Lower leg skin (tissue), 3 donors: ENCODE measurements at regions not wholly inside any gene's neighbourhood (a gene's known extent, or its start where the extent isn't known, plus 50 kb on each side); places are given as distances from the start of the nearest gene placed in this dataset.

ENCODE experiments used
- POLR2A ChIP-seq, 2 donors: fragments of 450-650 bp; IDR thresholded peaks; one replicate each; pipeline ENCODE4 v1.6.1; 2016 to 2017; ENCODE audit warnings: antibody characterized with exemption in 2 of 2, mild to moderate bottlenecking in 1 of 2, moderate library complexity in 1 of 2
- TF ChIP-seq, protein P1 (sequence below), 3 donors: fragments of 450-650 bp; IDR thresholded peaks; one replicate each; pipeline ENCODE4 v1.5.1; 2016; ENCODE audit warnings: antibody characterized with exemption in 3 of 3, mild to moderate bottlenecking in 3 of 3, moderate library complexity in 2 of 3

DNA sequence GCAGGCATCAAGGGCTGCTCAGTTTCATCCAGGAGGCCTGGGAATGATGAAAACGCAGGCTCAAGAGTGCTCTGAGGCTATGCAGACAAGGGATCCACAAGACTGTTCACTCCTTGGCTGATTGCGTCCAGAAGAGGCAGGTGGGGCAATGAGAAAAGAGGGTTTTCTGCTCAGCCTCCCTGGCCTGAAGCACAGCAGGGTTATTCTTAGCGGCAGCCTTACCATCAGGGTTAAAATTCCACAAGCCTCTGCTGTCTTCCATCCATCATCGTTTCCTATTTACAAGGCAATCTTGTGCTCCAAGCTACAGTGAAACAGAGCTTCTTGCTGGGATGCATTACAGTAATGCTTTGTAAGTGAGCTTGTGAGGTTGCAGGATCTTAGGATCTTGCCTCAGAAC is 129.4 kb upstream of the SHH start:
- TF ChIP-seq, protein P1, sequence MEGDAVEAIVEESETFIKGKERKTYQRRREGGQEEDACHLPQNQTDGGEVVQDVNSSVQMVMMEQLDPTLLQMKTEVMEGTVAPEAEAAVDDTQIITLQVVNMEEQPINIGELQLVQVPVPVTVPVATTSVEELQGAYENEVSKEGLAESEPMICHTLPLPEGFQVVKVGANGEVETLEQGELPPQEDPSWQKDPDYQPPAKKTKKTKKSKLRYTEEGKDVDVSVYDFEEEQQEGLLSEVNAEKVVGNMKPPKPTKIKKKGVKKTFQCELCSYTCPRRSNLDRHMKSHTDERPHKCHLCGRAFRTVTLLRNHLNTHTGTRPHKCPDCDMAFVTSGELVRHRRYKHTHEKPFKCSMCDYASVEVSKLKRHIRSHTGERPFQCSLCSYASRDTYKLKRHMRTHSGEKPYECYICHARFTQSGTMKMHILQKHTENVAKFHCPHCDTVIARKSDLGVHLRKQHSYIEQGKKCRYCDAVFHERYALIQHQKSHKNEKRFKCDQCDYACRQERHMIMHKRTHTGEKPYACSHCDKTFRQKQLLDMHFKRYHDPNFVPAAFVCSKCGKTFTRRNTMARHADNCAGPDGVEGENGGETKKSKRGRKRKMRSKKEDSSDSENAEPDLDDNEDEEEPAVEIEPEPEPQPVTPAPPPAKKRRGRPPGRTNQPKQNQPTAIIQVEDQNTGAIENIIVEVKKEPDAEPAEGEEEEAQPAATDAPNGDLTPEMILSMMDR (IDR thresholded peaks at IDR 0.05) = no peak
- TF ChIP-seq POLR2A (IDR thresholded peaks at IDR 0.05) = no peak
